ENCODE measurements at regions not wholly inside any gene's neighbourhood (a gene's known extent, or its start where the extent isn't known, plus 50 kb on each side); places are given as distances from the start of the nearest gene placed in this dataset.

DNA sequence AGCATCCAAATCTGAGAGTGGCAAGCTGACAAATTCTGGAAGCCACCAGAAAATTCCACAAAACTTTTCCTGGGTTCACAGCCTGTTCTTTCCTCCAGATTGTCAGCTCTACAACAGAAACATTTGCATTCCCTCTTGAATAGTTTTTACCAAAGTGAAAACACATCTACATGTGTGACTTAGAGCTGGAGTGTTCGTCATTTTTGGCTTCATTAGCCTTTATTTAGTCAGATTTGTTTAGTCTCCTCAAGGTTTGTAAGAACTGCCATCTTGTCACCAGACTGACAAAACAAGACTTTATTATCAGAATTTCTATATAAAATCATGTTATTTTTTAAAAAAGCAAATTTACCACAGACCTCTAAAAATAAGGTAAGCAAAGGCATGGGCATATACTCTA lies 347.3 kb downstream of the TRIM36 start:
- DNase-seq (ENCODE audit: low read depth, low spot score) (no peak), ATAC-seq (no peak), FAIRE-seq (no peak)
- intact Hi-C loops (cut with micrococcal nuclease; ENCODE audit: unreplicated experiment) (no loop called here), in situ Hi-C loops (cut with MboI) (no loop called here)
- Histone ChIP-seq H3K36me3 (ENCODE audit: control insufficient read depth in 2 of 2, insufficient read depth in 2 of 2, low read length in 1 of 2) (no peaks in the 10 kb centered on the region), H3K27ac (ENCODE audit: control insufficient read depth, insufficient read depth) (no peak overlapping the region), H2AFZ (ENCODE audit: control insufficient read depth, low read depth, low read length) (no peak overlapping the region), H3K9ac (ENCODE audit: control insufficient read depth, insufficient read depth, low read length) (no peak overlapping the region), H3K4me1 (ENCODE audit: control insufficient read depth, insufficient read depth, low read length) (no peaks in the 10 kb centered on the region), H3K27me3 (replicated peaks in 1 of 2; ENCODE audit: control insufficient read depth in 2 of 2, insufficient read depth in 2 of 2, low read length in 1 of 2) (no peaks in the 10 kb centered on the region), H4K20me1 (ENCODE audit: control insufficient read depth, insufficient read depth) (no peaks in the 10 kb centered on the region), H3K4me3 (no peak overlapping the region), H3K4me2 (ENCODE audit: control insufficient read depth, insufficient read depth) (no peak overlapping the region), H3K79me2 (ENCODE audit: control insufficient read depth, insufficient read depth, low read length) (no peaks in the 10 kb centered on the region), H3K9me3 (replicated peaks; ENCODE audit: control insufficient read depth, insufficient read depth, low read length) (no peaks in the 10 kb centered on the region; the same call in 1 of the 3 replicates)
- ChIA-PET CTCF (no interaction called here), RAD21 (ENCODE audit: unreplicated experiment) (no interaction called here), POLR2A (no interaction called here), SMC1A (ENCODE audit: uncharacterized antibody, unreplicated experiment) (interaction anchor here (0.8 to 2.3 kb wide), 2 partner anchors 11 to 19 kb away, joined by 3 to 8 read pairs; no protein-coding TSS in a partner anchor)
- WGBS (ENCODE audit: insufficient coverage, insufficient replicate concordance, low lambda C conversion rate, missing lambda C conversion rate): 0% methylated on average over 1 of the region's 1 CpG
- no peak for TF ChIP-seq ZZZ3 (IDR thresholded peaks at IDR 0.05; ENCODE audit: control insufficient read depth, insufficient read length, low read depth)
- no peak for TF ChIP-seq MYC (IDR thresholded peaks at IDR 0.05; ENCODE audit: insufficient read depth, insufficient read length, insufficient replicate concordance, low read length, severe bottlenecking)
- TF ChIP-seq TCF7 (IDR thresholded peaks at IDR 0.05; ENCODE audit: borderline replicate concordance): no peak
- TF ChIP-seq CBX3 (IDR thresholded peaks at IDR 0.05; ENCODE audit: borderline replicate concordance, low read depth): no peak
- TF ChIP-seq RFX5 (IDR thresholded peaks at IDR 0.05; ENCODE audit: low read depth, low read length): no peak
- TF ChIP-seq, protein P1, sequence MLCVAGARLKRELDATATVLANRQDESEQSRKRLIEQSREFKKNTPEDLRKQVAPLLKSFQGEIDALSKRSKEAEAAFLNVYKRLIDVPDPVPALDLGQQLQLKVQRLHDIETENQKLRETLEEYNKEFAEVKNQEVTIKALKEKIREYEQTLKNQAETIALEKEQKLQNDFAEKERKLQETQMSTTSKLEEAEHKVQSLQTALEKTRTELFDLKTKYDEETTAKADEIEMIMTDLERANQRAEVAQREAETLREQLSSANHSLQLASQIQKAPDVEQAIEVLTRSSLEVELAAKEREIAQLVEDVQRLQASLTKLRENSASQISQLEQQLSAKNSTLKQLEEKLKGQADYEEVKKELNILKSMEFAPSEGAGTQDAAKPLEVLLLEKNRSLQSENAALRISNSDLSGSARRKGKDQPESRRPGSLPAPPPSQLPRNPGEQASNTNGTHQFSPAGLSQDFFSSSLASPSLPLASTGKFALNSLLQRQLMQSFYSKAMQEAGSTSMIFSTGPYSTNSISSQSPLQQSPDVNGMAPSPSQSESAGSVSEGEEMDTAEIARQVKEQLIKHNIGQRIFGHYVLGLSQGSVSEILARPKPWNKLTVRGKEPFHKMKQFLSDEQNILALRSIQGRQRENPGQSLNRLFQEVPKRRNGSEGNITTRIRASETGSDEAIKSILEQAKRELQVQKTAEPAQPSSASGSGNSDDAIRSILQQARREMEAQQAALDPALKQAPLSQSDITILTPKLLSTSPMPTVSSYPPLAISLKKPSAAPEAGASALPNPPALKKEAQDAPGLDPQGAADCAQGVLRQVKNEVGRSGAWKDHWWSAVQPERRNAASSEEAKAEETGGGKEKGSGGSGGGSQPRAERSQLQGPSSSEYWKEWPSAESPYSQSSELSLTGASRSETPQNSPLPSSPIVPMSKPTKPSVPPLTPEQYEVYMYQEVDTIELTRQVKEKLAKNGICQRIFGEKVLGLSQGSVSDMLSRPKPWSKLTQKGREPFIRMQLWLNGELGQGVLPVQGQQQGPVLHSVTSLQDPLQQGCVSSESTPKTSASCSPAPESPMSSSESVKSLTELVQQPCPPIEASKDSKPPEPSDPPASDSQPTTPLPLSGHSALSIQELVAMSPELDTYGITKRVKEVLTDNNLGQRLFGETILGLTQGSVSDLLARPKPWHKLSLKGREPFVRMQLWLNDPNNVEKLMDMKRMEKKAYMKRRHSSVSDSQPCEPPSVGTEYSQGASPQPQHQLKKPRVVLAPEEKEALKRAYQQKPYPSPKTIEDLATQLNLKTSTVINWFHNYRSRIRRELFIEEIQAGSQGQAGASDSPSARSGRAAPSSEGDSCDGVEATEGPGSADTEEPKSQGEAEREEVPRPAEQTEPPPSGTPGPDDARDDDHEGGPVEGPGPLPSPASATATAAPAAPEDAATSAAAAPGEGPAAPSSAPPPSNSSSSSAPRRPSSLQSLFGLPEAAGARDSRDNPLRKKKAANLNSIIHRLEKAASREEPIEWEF (IDR thresholded peaks at IDR 0.05; ENCODE audit: insufficient replicate concordance, low read depth, low read length): no peak
- no peak for TF ChIP-seq ETV6 (conservative IDR thresholded peaks at IDR 0.05 in 1 of 2, IDR thresholded peaks at IDR 0.05 in 1 of 2; ENCODE audit: borderline replicate concordance in 1 of 2, low read depth in 1 of 2)
- TF ChIP-seq, protein P2, sequence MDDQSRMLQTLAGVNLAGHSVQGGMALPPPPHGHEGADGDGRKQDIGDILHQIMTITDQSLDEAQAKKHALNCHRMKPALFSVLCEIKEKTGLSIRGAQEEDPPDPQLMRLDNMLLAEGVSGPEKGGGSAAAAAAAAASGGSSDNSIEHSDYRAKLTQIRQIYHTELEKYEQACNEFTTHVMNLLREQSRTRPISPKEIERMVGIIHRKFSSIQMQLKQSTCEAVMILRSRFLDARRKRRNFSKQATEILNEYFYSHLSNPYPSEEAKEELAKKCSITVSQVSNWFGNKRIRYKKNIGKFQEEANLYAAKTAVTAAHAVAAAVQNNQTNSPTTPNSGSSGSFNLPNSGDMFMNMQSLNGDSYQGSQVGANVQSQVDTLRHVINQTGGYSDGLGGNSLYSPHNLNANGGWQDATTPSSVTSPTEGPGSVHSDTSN (IDR thresholded peaks at IDR 0.05; ENCODE audit: insufficient replicate concordance, low read depth, low read length): no peak
- TF ChIP-seq, protein P3, sequence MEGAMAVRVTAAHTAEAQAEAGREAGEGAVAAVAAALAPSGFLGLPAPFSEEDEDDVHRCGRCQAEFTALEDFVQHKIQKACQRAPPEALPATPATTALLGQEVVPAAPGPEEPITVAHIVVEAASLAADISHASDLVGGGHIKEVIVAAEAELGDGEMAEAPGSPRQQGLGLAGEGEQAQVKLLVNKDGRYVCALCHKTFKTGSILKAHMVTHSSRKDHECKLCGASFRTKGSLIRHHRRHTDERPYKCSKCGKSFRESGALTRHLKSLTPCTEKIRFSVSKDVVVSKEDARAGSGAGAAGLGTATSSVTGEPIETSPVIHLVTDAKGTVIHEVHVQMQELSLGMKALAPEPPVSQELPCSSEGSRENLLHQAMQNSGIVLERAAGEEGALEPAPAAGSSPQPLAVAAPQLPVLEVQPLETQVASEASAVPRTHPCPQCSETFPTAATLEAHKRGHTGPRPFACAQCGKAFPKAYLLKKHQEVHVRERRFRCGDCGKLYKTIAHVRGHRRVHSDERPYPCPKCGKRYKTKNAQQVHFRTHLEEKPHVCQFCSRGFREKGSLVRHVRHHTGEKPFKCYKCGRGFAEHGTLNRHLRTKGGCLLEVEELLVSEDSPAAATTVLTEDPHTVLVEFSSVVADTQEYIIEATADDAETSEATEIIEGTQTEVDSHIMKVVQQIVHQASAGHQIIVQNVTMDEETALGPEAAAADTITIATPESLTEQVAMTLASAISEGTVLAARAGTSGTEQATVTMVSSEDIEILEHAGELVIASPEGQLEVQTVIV (IDR thresholded peaks at IDR 0.05; ENCODE audit: borderline replicate concordance, partially characterized antibody): no peak
- TF ChIP-seq YBX1 (IDR thresholded peaks at IDR 0.05): no peak
- TF ChIP-seq, protein P4, sequence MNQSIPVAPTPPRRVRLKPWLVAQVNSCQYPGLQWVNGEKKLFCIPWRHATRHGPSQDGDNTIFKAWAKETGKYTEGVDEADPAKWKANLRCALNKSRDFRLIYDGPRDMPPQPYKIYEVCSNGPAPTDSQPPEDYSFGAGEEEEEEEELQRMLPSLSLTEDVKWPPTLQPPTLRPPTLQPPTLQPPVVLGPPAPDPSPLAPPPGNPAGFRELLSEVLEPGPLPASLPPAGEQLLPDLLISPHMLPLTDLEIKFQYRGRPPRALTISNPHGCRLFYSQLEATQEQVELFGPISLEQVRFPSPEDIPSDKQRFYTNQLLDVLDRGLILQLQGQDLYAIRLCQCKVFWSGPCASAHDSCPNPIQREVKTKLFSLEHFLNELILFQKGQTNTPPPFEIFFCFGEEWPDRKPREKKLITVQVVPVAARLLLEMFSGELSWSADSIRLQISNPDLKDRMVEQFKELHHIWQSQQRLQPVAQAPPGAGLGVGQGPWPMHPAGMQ (IDR thresholded peaks at IDR 0.05; ENCODE audit: borderline replicate concordance): no peak
- no peak for TF ChIP-seq JUND (IDR thresholded peaks at IDR 0.05; ENCODE audit: low read depth, low read length)
- no peak for TF ChIP-seq ZNF217 (IDR thresholded peaks at IDR 0.05)
- no TSS peak for BruUV-seq (replicated peaks)
